HG02943 (cell line): ENCODE measurements at regions not wholly inside any gene's neighbourhood (a gene's known extent, or its start where the extent isn't known, plus 50 kb on each side); places are given as distances from the start of the nearest gene placed in this dataset.
"Not testable (repeated sequence)": the region's sequence is repeated elsewhere in the genome, so short reads cannot be mapped to it uniquely, and the experiment has no call there.

Source experiments
- ATAC-seq: cut with Tn5 transposase; IDR thresholded peaks from one replicate; pipeline ENCODE4 v1.9.1; 2021; ENCODE audit warnings: mild to moderate bottlenecking, low read depth, moderate library complexity; ENCODE audit not compliant: unreplicated experiment

DNA sequence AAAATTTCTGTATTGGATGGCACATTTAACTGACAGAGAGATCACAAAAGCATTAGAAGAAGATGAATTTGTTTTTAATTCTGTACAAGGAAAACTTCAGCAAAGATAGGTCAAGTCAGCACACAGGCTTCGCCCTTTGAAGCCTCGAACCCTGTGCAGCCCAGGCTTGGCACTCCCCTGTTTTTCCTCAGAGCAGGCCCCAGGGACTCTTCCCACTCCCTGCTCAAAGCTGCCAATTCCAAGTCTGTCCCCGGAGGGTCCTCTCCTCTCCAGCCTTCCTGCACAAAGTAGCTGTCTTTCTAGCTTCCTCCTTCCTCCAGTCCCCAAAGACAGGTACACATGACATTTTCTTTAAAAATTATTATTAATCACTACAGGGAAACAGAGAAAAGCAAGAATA lies 466.3 kb downstream of the PPARGC1A start:
- ATAC-seq: no peak

DNA sequence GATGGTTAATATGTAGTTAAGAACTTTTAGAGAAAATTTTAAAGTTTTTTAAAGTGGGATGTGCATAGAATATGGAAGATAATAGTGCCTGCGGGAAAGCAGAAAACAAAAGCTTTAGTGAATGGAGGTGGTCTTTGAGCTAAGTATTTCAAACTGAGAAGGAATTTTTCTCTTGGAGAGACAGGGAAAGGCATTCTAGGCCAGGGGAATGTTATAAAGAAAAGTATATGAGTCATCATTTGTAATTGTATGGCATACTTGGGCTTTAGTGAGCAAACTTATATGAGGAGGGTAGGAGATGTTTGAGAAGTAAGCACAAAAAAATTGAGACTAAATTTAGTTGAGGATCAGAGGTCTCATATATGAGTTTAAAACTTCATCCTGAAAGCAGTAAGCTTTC lies 467.0 kb downstream of the PPARGC1A start:
- ATAC-seq: no peak

DNA sequence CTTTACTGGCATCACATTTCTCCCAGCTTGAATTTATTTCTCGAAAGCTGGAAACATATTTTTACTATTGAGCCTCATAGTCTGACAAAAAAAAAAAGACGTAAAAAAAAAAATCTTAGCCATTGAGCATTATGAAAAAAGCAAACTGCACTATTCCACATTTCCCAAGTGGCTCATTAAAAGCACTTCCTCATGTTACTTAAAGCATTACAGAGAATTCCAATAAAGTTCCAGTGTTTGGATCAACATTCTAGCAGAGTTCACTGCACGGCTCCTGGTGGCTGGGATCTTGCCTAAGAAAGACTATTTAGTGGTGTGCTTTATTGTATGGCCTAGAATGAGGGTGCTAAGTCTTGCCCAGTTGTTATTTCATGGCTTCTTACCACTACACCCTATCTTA lies 476.2 kb downstream of the PPARGC1A start:
- no peak for ATAC-seq

DNA sequence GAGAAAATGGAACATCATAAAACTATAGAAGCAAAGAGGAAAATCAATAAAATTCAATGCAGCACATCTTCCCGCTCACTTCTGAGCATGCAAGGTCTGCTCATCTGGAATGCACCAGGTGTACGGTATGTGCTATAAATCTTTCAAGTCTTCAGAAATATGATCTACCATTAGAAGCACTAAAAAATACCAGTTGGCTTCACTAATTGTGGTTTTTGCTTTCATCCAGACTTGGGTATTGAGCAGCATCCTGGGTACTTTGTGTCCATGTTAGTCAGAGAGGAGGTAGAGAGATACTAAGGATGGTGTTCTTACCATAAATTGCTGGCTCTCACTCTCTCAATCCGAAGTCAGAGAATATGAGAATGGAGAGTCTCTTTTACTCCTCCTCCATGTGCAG lies 477.1 kb downstream of the PPARGC1A start:
- no peak for ATAC-seq

DNA sequence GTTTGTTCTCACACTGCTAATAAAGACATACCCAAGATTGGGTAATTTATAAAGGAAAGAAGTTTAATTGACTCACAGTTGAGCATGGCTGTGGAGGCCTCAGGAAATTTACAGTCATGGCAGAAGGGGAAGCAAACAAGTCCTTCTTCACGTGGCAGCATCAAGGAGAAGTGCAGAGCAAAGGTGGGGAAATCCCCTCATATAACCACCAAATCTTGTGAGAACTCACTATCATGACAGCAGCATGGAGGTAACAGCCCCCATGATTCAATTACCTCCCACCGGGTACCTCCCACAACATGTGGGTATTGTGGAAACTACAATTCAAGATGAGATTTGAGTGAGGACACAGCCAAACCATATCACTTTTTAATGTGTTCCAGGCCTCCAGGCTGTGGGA lies 480.9 kb downstream of the PPARGC1A start:
- ATAC-seq: not testable (repeated sequence)

DNA sequence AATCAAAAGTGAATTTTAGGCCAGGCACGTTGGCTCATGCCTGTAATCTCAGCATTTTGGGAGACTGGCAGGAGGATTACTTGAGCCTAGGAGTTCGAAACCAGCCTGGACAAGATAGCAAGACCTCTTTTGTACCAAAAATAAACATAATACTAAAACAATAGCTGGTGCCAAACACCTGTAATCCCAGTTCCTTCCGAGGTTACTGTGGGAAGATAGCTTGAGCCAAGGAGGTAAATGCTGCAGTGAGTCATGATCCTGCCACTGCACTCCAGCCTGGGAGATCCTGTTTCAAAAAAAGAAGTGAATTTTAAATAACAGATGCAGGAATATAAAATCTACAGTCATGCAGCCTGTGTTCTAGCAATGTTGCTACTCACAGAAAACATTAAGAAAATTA lies 488.3 kb downstream of the PPARGC1A start:
- no peak for ATAC-seq

DNA sequence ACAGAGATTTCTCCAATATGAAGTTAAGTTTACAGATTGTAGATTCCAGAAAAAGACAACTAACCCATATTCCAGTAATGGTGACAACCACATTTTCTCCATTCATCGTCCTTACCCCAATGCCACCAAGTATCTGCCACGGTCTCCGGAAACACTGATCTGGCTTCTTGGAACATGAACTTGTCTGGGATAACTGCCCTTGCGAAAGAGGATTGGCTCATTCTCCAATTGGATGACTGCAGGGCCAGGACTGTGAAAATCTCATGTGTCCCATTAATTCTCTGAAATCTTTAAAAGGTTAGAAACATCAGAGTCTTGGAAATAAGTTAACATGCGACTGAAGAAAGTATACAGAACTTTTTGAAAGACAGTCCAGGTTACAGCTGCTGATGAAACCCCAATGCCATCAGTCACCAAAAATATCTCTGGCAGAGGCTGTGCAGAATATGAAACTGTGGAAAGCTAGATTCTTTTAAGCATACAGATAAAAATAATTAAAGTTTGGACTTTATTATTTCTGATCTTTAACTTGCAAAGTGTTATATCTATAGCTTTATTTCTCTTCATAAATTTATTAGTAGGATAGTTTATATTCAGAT lies 496.9 kb downstream of the PPARGC1A start:
- no peak for ATAC-seq

DNA sequence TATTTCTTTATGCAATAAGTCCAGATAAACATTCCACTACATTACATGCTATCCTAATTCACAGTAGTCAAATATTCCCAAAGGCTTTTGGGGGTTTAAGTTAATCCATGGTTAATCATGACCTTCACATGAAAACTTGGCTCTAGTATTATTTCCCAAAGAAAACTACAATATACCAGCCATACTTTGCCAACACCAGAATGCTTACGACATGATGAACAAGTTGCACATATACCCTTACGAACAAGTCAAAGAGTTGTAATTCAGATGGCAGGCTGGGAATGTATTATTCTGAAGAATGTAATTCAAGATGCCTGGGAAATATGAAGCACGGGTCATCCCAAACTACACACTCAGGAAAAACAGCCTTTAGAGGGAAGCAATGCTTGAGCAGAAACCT lies 499.6 kb downstream of the PPARGC1A start:
- ATAC-seq: no peak

DNA sequence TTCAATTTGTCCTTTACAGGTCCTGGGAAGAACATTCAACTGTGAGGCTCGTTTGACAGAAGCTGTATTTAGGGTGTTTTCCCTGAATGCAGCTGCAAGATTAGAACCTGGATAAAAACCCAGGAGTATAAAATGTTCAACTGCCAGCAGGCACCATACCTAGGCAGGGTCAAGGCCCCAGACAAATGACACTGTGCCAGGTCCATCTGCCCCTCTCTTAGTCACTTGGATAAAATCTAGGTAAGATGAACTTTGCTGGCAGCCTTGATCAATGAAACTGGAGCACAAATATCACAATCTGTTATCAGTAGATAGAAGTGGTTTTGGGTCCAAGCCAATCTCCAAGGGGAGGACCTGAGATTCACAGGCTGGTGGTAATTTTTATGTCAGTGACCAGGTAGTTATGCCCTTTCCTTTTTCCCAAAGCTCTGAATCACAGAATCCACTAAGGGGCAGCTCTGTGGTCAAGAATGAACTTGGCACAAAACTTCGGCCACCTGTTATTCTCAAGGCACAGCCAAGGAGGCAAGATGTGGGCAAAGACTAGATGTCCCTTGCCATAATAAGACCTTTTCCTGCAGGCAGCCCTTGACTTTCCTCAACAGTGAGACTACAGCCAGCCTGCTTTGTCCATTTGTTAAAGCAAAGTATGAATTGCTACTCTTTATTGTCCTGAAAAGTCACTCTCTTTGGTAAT lies 501.0 kb downstream of the PPARGC1A start:
- ATAC-seq: no peak

DNA sequence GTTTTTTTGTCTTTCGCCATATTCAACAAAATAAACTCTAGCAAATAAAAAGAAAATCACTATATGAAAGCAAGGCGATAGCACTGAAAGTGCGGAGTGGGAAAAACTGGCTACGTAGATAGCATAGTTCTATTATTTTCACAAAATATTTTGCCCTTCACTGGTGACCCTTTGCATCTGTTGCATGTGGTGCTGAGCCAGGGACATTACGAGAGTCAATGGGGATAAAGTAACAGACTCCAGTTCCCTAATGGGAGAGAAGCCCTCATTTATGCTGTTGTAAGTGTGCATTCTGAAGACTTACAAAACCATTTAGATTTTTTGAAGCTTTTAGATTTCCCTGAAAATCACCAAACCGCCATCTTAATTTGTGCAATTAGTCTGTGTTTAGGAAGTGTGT lies 501.6 kb downstream of the PPARGC1A start:
- ATAC-seq: no peak

DNA sequence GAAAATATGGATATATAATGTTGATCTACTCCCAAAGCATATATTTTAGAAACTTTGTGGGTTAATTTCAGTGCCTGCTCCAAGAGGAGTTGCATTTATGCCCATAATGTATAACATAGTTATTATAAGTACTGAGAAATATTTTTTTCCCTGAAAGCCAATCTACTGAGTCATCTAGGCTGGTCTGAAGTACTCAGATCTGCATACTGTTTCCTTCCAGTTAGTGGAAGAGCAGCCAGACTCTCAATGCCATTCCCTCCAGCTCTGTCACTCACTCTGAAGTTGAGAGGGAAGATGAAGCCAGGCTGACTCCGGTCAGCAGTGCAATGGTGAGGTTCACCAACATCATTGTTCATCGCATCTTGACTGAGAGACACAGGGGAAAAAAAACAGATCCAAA lies 505.1 kb downstream of the PPARGC1A start:
- no peak for ATAC-seq

DNA sequence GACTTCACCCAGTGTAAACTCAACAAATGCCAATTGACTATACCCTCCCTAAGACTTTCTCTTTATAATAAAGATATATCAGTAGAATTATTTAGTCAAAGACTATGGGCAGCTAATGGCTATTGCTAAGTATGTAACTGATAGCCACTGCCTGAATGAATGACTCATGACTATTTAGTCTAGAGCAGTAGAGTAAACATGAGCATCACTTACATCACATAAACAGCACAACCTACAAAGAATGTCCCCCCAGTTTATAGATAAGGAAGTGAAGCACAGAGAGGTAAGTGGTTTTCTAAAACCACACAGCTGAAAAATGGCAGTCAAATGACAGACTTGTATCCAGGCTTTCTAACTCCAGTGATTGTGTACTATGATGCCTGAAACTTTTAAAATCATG lies 507.0 kb downstream of the PPARGC1A start:
- no peak for ATAC-seq

DNA sequence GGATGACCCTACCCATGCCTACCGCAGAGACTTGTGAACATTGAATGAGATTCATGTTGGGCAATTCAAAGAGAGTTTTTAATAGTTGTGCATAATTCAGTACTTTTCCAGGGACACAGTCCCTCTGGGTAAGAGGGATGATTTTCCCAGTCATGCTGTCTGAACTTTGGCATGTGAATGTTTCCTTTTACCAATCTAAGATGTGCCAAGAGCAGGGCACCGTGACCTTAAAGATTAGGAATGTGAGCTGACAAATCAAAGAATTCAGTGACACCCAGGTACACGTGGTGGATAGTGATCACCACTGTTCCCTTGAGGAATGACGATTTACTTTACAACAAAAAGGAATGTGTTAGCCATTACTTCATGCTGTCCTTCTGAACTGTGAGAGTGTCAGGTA lies 515.6 kb downstream of the PPARGC1A start:
- ATAC-seq: no peak

DNA sequence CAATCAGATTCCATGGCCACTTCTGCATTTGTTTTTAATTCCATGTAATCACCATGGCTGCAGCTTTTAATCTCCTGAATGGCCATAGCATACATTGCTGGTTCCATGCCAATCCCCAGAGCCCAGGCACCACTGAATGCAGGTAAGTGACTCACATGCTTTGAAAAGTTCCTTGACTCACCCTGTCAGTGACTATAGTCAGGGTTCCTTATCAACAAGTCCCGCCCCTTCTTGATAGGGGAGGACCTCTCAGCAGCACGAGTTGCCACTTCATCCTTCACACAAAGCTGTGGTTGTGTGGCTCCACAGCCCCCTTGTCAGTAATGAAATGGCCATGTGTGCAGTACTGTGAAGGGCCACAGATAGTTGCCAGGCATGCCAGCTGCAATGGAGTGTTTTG lies 516.6 kb downstream of the PPARGC1A start:
- no peak for ATAC-seq

DNA sequence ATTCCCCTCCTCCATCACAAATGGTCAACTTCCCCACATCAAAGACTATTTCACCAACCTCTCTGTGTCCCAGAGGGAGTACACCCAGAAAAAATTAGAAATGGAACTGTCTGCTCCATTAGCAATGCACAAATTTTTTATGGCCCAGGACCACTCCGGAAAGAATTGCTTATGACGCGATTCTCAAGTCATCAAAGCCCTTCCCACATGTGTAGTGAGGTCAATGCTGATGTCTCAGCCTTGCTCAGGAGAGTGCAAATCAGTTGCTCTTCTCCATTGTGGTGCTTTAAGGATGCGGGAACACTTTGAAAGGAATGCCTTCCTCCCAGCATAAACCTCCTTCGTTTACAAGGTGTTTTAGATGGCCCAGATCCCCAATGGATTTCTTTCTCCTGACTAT lies 518.3 kb downstream of the PPARGC1A start:
- ATAC-seq: no peak

DNA sequence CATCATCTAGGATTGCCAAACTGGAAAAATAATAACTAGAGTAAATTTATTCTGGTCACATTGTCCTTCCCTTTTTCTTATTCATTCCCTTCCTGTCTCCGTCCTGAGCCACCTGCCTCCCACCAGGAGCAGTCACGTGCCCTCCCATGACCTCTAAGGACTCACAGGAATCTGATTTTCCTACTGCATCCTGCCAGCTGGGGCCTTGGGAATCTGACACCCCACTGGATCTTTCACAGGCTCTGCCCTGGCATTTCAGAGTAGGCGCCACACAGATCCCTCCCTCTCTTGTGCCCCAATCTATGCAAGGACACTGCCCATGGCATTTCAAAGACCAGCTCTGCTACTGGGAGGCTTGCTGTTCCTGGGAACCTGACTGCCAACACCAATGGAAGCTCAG lies 520.5 kb downstream of the PPARGC1A start:
- ATAC-seq: no peak

DNA sequence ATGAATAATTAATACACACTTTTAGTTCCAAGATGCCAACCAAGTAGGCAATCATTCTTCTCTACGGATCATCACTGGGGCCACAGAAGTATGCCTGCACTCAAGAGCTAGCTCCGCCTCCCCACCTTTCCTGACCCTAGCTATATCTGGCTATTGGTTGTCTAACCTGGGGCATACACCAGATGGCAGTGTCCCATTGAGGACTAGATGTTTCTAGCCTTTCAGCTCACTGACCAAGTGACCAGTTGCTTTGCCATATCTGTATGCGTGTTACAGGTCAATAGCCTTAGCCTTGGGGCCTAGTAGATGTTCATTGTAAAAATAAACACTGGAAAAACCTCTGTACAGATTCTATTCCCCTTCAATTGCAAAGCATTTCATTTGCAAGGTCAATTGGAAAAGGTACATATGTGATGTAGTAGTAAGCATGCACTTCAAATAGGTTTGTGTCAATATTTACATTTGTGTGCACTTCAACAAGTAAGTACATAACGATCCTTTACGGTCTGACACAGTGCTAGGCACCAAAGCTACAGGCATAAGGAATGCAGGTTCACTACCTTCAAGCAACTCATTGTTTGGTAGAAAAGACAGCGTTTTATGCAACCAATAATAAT lies 521.7 kb downstream of the PPARGC1A start:
- ATAC-seq: no peak

DNA sequence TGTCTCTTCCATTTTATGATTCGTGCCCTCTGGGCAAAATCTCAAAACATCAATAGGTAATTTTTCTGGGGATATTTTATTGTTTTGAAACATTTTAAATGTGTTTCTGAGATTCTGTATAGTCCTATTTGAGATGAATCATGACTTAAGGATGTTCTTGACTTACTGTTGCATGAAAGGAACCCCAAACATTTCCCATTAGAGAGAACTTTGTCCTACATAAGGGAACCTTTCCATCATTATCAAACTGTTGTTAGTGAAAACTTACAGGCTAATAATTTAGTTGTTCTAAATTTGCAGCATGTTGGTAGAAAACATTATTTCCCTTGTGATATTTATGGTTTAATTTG lies 523.3 kb downstream of the PPARGC1A start:
- ATAC-seq: no peak

DNA sequence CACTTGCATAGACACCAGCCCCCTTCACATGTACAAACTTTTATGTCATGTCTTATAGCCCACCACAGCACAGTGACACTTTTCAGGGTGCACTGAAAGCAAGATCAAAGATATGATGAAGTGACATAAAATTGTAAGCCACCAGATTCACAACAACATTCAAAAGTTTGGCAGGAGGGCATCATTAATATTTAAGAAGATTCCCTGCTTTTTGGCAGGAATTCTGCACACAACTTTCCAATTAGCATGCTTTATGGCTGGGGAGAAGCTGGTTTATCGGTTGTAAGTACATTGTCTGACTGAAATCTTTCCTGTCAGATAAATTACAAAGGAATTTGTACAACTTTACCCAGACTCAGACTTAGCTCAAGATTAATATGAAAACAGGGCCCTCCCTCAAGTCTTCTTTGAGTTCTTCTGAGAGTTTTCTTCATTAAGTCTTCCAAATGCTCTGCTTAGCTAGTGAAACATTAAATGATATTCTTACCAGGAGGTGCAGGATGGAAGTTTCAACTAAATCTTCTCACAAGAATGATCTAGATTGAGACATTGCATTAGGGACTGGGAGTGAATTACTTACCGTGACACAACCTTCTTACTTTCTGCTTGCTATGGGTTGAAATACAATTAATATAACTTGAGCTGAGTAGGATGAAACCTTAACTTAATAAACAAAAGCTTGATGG lies 523.8 kb downstream of the PPARGC1A start:
- no peak for ATAC-seq

DNA sequence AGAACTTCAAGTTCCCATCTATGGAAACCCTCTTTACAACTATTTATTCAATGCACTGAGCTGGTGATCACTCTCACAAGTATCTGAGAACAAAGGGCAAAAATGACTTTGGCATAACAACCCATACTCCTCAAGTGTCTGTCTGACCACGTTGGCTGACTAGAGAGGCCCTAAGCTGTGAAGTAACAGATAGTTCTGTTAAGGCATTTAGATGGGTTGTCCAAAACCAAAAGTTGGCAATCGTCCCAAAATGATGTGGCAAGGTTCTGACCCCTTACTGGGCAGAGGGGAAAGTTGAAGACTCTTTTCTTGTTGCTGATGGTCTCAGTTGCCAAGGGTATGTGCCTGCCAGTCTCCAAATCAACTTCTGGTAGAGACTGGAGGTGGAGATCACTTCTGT lies 524.8 kb downstream of the PPARGC1A start:
- no peak for ATAC-seq

DNA sequence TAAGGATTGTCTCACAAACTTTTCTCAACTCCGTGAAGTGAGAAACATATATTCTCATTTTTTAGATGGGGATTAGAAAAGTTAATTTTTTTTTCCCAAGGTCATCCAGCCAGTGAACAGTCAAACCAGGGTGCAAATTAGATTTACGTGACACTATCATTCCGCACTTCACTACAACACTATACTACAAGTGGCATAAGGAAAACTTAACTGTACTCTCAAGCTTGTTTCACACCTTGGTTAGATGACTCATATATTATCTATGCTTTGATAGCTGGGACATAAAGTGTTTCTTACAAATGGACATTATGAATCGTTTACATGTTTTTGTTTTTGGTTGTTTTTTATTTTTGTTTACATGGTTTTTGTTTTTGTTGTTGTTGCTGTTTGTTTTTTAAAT lies 525.7 kb downstream of the PPARGC1A start:
- ATAC-seq: no peak

DNA sequence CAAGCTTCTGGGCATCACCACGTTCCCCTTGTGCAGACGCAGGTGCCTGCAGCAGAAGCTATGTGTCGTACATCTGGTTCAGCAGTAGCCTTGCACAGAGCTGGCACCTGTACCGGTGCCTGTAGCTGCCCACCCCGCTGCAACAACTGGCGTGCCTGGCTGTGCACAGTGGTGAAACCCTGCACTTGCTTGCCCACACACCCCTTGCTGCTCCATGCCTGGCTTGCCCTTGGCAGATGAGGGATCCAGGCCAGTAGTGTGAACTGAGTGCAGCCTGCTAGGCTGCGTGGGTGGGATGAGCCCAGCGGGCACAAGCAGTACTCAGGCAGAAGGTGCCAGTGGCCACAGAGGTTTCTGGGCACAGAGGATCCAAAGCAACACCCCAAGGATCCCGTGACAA lies 528.4 kb downstream of the PPARGC1A start:
- no peak for ATAC-seq
